Large intestine (tissue), 3 donors: ENCODE measurements at regions not wholly inside any gene's neighbourhood (a gene's known extent, or its start where the extent isn't known, plus 50 kb on each side); places are given as distances from the start of the nearest gene placed in this dataset.

Experiments used
- DNase-seq, 2 donors: peaks; one replicate each; pipeline versions ENCODE4 v3.0.0 to v3.0.0-alpha.2; 2013
- H3K27ac ChIP-seq: one replicate; pipeline ENCODE4 v1.5.1; 2013; ENCODE audit warnings: low read length
- H3K27me3 ChIP-seq: 2 replicates; pipeline ENCODE4 v1.6.1; 2013; ENCODE audit warnings: low read length; ENCODE audit not compliant: control insufficient read depth, insufficient read depth
- H3K36me3 ChIP-seq: 2 replicates; pipeline ENCODE4 v1.6.1; 2013; ENCODE audit warnings: low read length; ENCODE audit not compliant: control insufficient read depth, insufficient read depth
- H3K4me1 ChIP-seq: one replicate; pipeline ENCODE4 v1.6.1; 2013; ENCODE audit warnings: low read length; ENCODE audit not compliant: control insufficient read depth, insufficient read depth
- H3K4me3 ChIP-seq: one replicate; pipeline ENCODE4 v1.5.1; 2013; ENCODE audit warnings: low read length
- H3K9me3 ChIP-seq: one replicate; pipeline ENCODE4 v1.6.1; 2013; ENCODE audit warnings: mild to moderate bottlenecking, low read depth, low read length, moderate library complexity; ENCODE audit not compliant: control insufficient read depth
- WGBS: methylation state at CpG from one replicate; pipeline ENCODE4 v1.1.5; 2013; ENCODE audit warnings: low lambda C conversion rate; ENCODE audit not compliant: insufficient coverage; 5-methylcytosine and 5-hydroxymethylcytosine counted together

- no peaks in the 10 kb centered on the region for H3K4me1 ChIP-seq
- no peak overlapping the region for H3K27ac ChIP-seq
- DNase-seq: no peak
- no peaks in the 10 kb centered on the region for H3K9me3 ChIP-seq
- no peaks in the 10 kb centered on the region for H3K27me3 ChIP-seq
- WGBS: 100% methylated on average over 1 of the region's 2 CpGs
- H3K36me3 ChIP-seq: no peaks in the 10 kb centered on the region
- H3K4me3 ChIP-seq: no peak overlapping the region
Observed at GRCh38 chr4:174100910-174101309, 182.6 kb downstream of the FBXO8 start.

GRCh38 chr4:174099712-174100111 lies 183.8 kb downstream of the FBXO8 start:
- Histone ChIP-seq H3K9me3 (no peaks in the 10 kb centered on the region), H3K27ac (no peak overlapping the region), H3K27me3 (no peaks in the 10 kb centered on the region), H3K4me1 (no peaks in the 10 kb centered on the region), H3K36me3 (no peaks in the 10 kb centered on the region), H3K4me3 (no peak overlapping the region)
- no peak for DNase-seq

- H3K9me3 ChIP-seq: no peaks in the 10 kb centered on the region
- 100% methylated on average over 1 of the region's 1 CpG for WGBS
- H3K27me3 ChIP-seq: no peaks in the 10 kb centered on the region
- no peak overlapping the region for H3K27ac ChIP-seq
- H3K36me3 ChIP-seq: no peaks in the 10 kb centered on the region
- no peak for DNase-seq
- no peaks in the 10 kb centered on the region for H3K4me1 ChIP-seq
- no peak overlapping the region for H3K4me3 ChIP-seq
Observed at GRCh38 chr4:174096999-174097398, 186.5 kb downstream of the FBXO8 start.

GRCh38 chr4:174096456-174096855 lies 187.0 kb downstream of the FBXO8 start:
- no peaks in the 10 kb centered on the region for H3K36me3 ChIP-seq
- no peaks in the 10 kb centered on the region for H3K9me3 ChIP-seq
- H3K4me1 ChIP-seq: no peaks in the 10 kb centered on the region
- H3K4me3 ChIP-seq: no peak overlapping the region
- 60% methylated on average over 1 of the region's 2 CpGs for WGBS
- H3K27me3 ChIP-seq: no peaks in the 10 kb centered on the region
- no peak for DNase-seq
- H3K27ac ChIP-seq: no peak overlapping the region

- Histone ChIP-seq H3K27me3 (no peaks in the 10 kb centered on the region), H3K27ac (no peak overlapping the region), H3K4me3 (no peak overlapping the region), H3K9me3 (no peaks in the 10 kb centered on the region), H3K36me3 (no peaks in the 10 kb centered on the region), H3K4me1 (no peaks in the 10 kb centered on the region)
- no peak for DNase-seq
- WGBS: 33% methylated on average over 1 of the region's 2 CpGs
Observed at GRCh38 chr4:174091130-174091529, 192.3 kb downstream of the FBXO8 start.

GRCh38 chr4:174089711-174090110 lies 193.8 kb downstream of the FBXO8 start:
- Histone ChIP-seq H3K4me1 (no peaks in the 10 kb centered on the region), H3K27me3 (no peaks in the 10 kb centered on the region), H3K9me3 (no peaks in the 10 kb centered on the region), H3K27ac (no peak overlapping the region), H3K36me3 (no peaks in the 10 kb centered on the region), H3K4me3 (no peak overlapping the region)
- DNase-seq: no peak
- WGBS: 25% methylated on average over 4 of the region's 4 CpGs

DNA sequence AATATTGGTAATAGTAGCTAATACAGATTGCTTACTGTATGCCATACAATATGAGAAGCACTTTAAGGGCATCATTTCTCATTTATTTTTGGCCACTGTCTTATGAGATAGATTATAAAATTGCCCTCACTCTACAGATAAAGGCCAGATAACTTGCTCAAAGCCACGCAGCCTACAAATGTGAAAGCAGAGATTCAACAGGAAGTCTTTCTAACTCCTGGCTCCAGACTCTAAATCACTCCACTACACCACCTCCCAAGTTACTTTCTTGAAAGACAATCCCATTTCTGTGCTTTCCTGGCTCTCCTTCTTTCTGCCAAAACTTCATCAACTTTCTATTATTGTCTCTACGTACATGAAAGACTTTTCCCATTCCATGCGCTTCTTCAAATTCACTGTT lies 194.7 kb downstream of the FBXO8 start:
- H3K36me3 ChIP-seq: no peaks in the 10 kb centered on the region
- no peaks in the 10 kb centered on the region for H3K4me1 ChIP-seq
- H3K4me3 ChIP-seq: no peak overlapping the region
- no peaks in the 10 kb centered on the region for H3K27me3 ChIP-seq
- no peak overlapping the region for H3K27ac ChIP-seq
- DNase-seq: no peak
- WGBS: 100% methylated on average over 2 of the region's 3 CpGs
- H3K9me3 ChIP-seq: no peaks in the 10 kb centered on the region

DNA sequence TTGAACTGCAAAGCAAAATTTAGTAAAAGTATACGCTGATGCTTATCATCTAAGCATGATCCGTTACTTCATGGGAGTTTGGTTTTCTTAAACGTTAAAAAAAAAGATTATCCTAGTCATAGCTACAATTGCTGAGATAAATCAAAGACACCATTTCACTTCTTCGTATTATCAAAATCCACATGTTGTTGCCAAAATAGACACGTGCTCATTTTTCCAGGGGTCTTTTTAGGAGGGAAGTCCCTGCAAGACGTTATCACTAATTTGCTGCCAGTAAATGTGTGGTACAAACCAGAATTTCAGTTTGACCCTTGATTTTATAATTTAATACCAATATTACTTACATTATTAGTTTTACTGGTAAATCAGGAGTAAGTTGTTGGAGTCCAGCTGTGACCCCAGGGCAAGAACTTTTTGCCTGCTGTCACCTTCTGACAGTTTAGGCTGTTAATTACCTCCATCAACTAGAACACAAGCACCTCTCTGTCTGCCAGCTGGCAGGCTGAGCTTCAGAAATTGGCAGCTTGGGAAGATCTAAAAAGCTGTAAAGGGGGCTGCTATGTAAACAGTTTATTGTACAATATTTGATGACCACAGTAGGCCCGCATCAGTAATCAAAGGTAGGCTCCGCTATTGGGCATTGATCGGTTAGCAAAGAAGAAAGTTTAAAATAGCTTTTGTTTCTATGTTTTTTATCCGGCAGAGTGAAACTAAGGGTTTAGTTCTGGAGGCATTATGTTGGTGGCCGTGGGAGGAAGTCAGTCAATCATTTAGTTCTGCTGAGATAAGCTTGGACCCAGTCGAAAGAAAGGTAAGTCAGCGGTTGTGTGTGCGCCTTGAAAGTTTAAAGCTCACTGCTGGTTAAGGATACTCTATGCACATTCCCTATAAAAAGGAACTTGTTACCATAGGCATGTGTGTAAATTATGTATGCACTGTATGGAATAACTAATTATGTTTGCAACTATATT lies 196.4 kb downstream of the FBXO8 start:
- Histone ChIP-seq H3K27ac (no peak overlapping the region), H3K4me3 (no peak overlapping the region), H3K36me3 (no peaks in the 10 kb centered on the region), H3K4me1 (no peaks in the 10 kb centered on the region), H3K27me3 (no peaks in the 10 kb centered on the region), H3K9me3 (no peaks in the 10 kb centered on the region)
- no peak for DNase-seq
- WGBS: 83% methylated on average over 4 of the region's 14 CpGs

DNA sequence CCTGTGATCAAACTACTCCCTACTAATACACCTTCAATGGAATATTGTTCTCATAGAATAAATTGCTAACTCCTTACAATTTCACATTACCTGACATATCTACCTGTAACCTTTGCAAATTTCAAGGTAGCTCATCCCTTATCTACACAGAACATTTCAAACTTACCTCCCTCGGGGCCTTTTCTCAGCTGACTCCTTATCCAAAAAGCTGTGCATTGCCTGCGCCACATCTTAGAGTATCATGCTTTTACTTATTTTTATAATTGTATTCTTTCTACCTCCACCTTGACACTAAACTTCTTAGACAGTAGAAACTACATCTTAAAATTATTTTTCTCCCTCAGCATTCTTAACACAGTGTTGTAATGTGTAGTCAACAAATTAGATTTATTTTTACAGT lies 198.5 kb downstream of the FBXO8 start:
- 90% methylated on average over 2 of the region's 2 CpGs for WGBS
- no peak overlapping the region for H3K27ac ChIP-seq

DNA sequence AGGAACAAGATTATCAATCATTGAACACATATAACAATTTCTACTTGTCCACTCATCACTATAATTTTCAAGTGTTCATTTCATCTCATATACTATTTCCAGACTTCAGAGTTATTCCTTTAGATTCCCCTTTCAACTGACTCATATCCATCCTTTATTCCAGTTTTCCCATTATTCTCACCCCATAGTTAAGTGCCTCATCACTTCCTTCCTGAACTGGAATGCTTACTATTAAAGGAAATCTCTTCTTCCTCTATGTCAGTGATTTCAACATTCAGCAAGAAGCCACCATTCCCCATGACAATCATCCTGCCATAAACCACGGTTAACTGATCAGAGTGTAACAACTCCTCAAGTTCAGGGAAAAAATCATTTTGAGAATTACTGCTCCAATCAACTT lies 198.9 kb downstream of the FBXO8 start:
- no peak for DNase-seq
- Histone ChIP-seq H3K27ac (no peak overlapping the region), H3K36me3 (no peaks in the 10 kb centered on the region), H3K4me3 (no peak overlapping the region), H3K27me3 (no peaks in the 10 kb centered on the region), H3K9me3 (no peaks in the 10 kb centered on the region), H3K4me1 (no peaks in the 10 kb centered on the region)
- WGBS: no CpG with 5 or more reads among the region's 1 CpG

More for the DNA sequence above, 198.5 kb downstream of the FBXO8 start:
- H3K36me3 ChIP-seq: no peaks in the 10 kb centered on the region
- H3K4me1 ChIP-seq: no peaks in the 10 kb centered on the region
- DNase-seq: no peak
- no peak overlapping the region for H3K4me3 ChIP-seq
- H3K27me3 ChIP-seq: no peaks in the 10 kb centered on the region
- H3K9me3 ChIP-seq: no peaks in the 10 kb centered on the region

GRCh38 chr4:174080361-174080760 lies 203.1 kb downstream of the FBXO8 start:
- H3K9me3 ChIP-seq: no peaks in the 10 kb centered on the region
- no peaks in the 10 kb centered on the region for H3K27me3 ChIP-seq
- DNase-seq: no peak
- no peak overlapping the region for H3K4me3 ChIP-seq
- no peak overlapping the region for H3K27ac ChIP-seq
- no peaks in the 10 kb centered on the region for H3K4me1 ChIP-seq
- no peaks in the 10 kb centered on the region for H3K36me3 ChIP-seq
